Limb (tissue), 2 donors: ENCODE measurements at regions not wholly inside any gene's neighbourhood (a gene's known extent, or its start where the extent isn't known, plus 50 kb on each side); places are given as distances from the start of the nearest gene placed in this dataset.

Source experiments
- DNase-seq, 2 donors: peaks; one replicate each; pipeline ENCODE4 v3.0.0-alpha.2; 2016; ENCODE audit errors: extremely low spot score in 2 of 2

DNA sequence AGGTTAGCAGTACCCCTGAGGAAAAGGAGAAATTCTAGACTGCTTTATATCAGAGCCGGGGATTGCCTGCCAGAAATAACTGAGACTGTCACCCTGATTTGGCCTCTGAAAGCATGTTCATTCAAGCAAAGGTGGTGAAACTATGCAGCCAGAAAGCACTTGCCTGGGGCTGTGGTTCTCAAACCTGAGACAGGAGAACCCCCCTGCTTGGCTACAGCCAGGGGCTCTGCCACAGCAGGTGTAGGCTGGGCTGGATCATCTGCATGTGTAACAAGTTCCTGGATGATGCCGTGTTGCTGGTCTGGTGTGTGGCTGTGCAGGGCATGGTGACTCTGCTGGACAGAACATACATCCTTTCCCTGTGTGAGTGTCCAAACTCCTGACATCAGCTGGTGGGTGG is 157.8 kb downstream of the NXNL2 start:
- DNase-seq: no peak

DNA sequence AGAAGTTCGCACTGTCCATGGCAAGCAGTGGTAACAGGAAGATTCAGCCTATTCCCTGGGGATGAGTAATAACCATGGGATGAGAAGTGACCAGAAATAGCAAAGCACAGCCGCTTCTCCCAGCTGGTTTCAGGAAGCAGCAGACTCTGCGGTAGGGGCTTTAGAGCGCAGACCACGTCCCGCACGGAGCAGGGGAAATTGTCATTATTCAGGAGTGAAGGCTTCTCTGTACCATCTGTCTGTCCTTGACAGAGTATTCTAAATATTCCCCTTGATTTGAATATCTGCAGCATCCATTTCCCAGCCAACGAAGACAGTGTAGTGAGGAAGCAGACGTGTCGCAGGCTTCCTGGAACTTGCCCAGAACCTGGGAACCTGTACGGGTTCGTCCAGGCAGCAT is 159.6 kb downstream of the NXNL2 start:
- no peak for DNase-seq

GRCh38 chr9:88696501-88696900 is 161.5 kb downstream of the NXNL2 start:
- no peak for DNase-seq

GRCh38 chr9:88697764-88698432 is 162.9 kb downstream of the NXNL2 start:
- DNase-seq: no peak

- DNase-seq: no peak
These were observed 168.0 kb downstream of the NXNL2 start for GRCh38 chr9:88702985-88703384.

GRCh38 chr9:88706193-88707113 is 171.5 kb downstream of the NXNL2 start:
- no peak for DNase-seq

GRCh38 chr9:88710449-88710848 is 175.5 kb downstream of the NXNL2 start:
- DNase-seq: no peak

GRCh38 chr9:88711719-88712118 is 176.7 kb downstream of the NXNL2 start:
- no peak for DNase-seq

DNA sequence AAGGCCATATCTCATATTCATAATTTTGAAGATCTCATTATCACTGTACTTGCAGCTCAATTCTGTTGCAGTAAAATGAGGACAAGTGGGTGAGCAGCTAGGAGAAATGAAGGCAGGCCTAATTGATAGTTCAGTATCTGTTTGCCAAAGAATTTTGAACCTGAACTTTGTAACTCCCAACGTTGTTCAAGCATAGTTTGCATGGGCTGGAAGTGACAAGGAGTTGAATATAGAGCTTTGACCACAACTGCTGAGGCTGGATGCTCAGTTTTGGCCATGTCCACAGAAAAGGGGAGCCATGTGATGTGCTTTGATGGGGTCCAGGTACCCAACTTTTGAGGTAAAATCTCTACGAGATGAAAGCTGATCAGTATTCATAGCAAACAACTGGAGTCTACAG is 177.5 kb downstream of the NXNL2 start:
- DNase-seq: no peak

DNA sequence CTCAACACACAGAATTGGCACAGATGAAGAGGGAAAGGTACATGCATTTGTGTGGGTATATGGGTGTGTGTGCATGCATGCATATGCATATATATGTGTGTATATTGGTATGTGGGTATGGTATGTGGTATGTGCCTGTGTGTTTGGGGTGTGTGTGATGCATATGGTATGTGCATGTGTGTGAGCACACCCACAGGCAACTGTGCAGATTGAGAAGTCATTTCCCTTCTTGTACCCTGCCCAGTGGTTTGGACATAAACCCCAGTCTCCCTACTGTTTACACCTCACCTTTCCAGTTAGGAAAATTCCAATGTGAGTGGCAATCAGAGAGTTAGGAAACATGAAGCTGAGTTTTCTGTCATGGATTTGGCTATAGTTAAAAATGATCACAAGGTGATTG is 178.0 kb downstream of the NXNL2 start:
- DNase-seq: no peak

DNA sequence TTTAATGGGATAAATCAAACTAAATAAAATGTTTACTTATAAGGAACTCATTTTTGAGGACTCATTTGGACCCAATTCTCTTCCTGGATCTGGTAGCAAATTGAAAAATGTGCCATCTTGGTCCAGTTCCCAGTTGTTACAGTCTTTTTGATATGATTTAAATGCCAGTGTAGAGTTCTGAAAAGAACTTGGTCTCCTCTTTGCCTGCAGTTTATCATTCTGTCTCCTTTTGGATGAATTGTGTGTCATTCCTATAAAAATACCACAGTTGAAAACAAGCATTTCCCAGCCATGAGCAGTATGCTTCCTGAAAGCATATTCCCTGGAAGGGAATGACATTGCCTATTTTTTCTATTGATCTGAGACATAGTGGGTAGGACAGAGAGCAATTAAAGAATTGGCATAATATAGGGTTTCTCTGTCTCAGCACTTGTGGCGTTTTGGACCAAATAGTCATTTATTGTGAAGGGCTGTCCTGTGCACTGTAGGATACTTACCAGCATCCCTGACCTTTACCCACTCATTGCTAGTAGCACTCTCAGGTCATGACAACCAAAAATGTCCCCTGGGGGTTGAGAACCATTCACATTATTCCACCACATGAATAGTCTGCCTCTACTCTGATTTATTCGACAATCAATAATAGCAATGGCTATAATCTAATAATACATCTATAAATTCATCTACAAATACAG is 181.8 kb downstream of the NXNL2 start:
- no peak for DNase-seq

- no peak for DNase-seq
These were observed 186.0 kb downstream of the NXNL2 start for GRCh38 chr9:88721025-88721424.

DNA sequence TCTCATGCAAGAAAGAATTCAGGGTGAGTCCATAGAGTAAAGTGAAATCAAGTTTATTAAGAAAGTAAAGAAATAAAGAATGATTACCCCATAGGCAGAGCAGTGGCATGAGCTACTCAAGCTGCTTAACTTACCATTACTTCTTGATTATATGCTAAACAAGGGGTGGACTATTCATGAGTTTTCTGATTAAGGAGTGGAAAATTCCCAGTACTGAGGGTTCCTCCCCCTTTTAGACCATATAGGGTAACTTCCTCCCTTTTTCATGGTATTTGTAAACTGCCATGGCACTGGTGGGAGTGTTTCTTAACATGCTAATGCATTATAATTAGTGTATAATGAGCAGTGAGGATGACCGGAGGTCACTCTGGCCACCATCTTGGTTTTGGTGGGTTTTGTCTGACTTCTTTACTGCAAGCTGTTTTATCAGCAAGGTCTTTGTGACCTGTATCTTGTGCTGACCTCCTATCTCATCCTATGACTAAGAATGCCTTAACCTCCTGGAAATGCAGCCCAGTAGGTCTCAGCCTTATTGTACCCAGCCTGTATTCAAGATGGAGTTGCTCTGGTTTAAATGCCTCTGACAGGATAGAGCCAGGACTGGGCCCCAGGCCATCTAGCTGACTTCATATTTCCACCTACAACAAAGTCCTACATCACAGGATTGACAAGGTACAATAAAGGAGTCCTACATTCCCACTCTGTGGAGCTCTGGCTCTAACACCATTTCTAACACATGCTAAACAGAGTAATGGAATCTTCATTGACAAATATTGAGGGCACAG is 186.7 kb downstream of the NXNL2 start:
- no peak for DNase-seq

DNA sequence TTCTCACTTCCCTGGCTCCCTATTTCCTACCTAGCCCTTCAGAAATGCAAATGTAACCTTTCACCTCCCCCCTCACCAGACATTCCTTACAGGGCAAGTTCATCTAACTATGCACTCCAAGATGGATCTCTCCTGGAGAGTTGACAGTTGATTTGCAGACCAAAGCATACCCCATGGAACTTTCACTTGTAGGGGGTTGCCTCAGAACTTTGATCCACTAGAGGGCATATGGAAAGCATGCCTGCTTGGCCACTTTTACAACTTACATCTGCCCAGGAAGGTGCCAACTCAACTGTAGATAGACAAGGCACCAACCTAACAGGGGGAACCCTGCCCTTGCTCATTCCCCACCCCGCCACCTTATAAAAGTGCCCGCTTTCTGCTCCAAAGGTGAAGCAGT is 187.8 kb downstream of the NXNL2 start:
- DNase-seq: no peak

- no peak for DNase-seq
These were observed 188.8 kb downstream of the NXNL2 start for GRCh38 chr9:88723751-88724150.

- DNase-seq: no peak
These were observed 189.4 kb downstream of the NXNL2 start for GRCh38 chr9:88724331-88724730.

DNA sequence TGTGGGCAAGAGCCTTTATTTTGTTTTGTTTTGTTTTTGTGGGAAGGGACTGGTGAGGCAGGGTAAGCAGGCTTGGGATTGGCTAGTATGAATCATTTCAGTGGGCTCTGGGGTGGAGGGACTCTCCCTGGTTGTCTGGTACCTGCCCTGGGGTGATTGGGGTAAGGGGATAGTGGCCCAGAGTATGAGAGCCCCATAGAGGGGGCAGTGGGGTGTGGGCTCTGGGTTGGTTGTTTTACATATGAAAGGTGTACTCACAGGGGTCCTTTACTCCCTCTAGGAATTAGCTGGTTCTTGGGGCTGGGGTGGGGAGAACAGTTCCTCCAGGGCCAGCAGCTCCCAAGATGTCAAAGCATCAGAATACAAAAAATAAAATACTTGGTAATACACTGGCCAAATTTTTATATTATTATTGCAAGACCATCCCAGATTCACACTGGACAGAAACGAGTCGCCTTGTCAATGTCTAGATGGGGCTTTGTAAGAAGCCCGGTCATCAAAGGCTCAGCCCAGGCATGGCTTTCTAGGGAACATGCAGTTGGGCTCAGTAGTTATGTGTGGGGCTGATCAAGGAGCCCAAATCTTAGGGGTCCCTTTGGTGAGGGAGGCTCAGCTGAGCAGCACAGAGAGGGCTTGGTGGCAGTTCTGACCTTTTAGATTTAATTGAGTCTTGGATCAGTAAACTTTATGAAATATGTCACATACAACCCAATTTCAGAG is 190.5 kb downstream of the NXNL2 start:
- no peak for DNase-seq

- DNase-seq: no peak
These were observed 191.8 kb downstream of the NXNL2 start for GRCh38 chr9:88726803-88727202.

GRCh38 chr9:88730780-88731179 is 195.8 kb downstream of the NXNL2 start:
- no peak for DNase-seq

DNA sequence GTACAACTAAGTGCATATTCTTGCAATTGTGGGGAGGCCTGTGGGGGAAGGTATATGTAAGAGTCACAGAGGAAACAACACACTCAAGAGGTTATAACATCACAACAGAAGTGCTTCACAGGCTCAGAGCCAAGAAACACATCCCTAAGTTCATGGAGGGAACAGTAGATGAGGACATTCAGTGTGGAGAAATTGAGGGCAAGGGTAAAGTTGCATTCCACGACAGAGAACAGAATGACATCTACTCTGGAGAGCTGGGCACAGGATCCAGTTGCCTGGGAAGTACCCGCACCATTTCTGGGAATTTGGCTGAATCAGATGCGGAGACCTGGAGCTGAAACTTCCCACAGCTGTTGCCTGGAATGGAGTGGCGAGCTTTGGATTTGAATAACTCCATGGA is 197.2 kb downstream of the NXNL2 start:
- DNase-seq: no peak
